NCI-H526 (cell line): ENCODE measurements at regions not wholly inside any gene's neighbourhood (a gene's known extent, or its start where the extent isn't known, plus 50 kb on each side); places are given as distances from the start of the nearest gene placed in this dataset.

Experiments
- DNase-seq, 2 experiments: peaks; one replicate each; lab custom pipeline; 2025; lab: John Stamatoyannopoulos, UW

DNA sequence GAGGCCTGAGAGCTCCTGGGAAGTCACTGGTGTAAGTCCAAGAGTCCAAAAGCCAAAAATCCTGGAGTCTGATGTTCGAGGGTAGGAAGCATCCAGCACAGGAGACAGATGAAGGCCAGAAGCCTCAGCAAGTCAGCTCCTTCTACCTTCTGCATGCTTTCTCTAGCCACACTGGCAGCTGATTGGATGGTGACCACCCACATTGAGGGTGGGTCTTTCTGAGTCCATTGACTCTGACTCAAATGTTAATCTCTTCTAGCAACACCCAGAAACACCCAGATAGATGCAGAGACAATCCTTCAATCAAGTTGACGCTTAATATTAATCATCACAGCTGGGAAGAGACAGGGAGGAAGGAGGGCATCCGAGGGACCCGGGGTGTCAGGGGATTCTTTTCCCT is 305.8 kb downstream of the AACS start:
- DNase-seq: no peak

GRCh38 chr12:125372085-125372484 is 306.9 kb downstream of the AACS start:
- DNase-seq: no peak

- DNase-seq: no peak
These were observed 308.1 kb downstream of the AACS start for GRCh38 chr12:125373375-125373774.

- DNase-seq: no peak
These were observed 311.2 kb downstream of the AACS start for GRCh38 chr12:125376422-125376821.

DNA sequence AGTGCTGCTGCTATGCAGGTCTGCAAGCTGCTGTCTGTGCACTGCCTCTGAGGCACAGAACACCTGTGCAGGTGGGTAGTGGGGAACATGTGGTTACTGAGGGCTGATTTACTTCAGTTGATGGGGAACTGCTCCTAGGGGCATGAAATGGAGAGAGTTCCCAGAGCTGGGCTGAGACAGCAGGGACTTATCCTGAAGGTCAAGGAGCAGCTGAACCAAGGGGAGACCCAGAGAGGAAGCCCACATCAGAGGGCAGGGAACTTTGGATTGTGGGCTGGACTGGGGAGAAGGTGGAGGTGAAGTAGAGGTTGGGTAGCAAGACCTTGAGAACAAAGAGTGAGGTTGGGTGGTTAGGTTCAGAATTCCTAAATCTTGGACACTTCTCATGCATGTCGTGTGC is 311.9 kb downstream of the AACS start:
- DNase-seq: no peak

DNA sequence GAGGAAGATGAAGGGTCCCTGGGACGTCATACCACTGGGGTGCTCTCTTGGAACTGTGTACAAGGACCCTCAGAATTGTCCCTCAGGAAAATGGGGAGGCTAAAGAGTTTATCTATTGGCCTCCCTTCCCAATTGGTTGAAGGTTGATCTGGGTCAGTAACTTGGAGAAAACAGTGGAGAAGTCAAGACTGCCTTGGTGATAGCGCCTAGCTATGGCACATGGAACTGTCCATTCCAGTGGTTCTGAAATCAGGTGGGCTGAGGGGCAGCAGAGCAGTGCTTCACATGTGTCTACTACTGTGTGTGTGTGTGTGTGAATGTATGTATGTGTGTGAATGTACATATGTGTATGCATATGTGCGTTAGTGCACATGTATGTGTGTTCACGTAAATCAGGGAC is 316.1 kb downstream of the AACS start:
- no peak for DNase-seq

GRCh38 chr12:125382926-125383325 is 317.7 kb downstream of the AACS start:
- no peak for DNase-seq

GRCh38 chr12:125386652-125387051 is 321.4 kb downstream of the AACS start:
- no peak for DNase-seq

DNA sequence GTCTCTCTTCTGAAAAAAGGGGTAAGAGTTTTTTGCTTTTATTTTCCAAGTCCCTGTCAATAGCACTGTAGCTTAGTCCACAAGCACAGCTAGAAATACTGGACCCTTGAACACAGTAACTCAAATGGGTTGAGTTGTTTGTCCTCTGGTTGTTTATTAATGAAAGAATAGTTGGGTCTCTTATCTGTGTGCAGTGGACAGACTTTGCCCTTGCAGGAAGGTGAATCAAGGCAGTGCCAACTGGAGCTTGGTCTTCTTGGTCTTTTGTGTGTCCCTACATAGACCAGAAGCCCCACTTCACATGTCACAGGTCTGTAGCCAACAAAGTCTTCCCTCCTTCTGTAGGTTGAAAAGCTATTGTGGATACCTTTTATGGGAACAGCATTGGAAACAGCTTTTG is 322.0 kb downstream of the AACS start:
- no peak for DNase-seq

- DNase-seq: no peak
These were observed 323.9 kb downstream of the AACS start for GRCh38 chr12:125389061-125389697.

- no peak for DNase-seq
These were observed 328.3 kb downstream of the AACS start for GRCh38 chr12:125393569-125393968.

DNA sequence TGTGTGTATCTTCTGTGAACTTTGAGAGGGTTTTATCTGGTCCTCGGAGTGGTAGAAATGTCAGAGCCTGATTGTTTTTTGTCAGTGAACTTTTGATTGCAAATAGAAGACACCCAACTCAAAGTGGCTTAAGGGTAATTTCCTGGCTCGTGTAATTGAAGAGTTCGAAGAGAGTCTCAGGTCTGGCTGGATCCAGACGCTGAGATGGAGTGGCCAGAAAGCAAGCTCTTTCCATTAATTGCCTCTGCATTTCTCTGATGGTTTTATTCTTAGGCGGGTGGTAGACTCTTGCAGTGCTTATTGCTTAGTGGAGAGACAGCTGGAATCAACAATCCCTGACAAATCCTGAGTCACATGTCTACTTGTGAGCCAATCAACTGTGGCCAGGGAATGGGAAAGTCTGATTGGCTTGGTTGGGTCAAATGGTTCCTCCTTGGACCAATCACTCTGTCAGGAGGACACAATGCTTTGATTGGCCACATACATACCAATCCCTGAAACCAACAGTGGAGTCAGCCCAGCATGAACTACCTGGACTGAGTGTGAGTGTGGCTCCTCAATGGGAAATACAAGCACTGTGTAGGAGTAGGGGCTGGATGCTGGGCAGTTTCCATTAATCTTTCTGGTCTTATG is 330.5 kb downstream of the AACS start:
- DNase-seq: no peak

- DNase-seq: no peak
These were observed 334.3 kb downstream of the AACS start for GRCh38 chr12:125399489-125399888.

DNA sequence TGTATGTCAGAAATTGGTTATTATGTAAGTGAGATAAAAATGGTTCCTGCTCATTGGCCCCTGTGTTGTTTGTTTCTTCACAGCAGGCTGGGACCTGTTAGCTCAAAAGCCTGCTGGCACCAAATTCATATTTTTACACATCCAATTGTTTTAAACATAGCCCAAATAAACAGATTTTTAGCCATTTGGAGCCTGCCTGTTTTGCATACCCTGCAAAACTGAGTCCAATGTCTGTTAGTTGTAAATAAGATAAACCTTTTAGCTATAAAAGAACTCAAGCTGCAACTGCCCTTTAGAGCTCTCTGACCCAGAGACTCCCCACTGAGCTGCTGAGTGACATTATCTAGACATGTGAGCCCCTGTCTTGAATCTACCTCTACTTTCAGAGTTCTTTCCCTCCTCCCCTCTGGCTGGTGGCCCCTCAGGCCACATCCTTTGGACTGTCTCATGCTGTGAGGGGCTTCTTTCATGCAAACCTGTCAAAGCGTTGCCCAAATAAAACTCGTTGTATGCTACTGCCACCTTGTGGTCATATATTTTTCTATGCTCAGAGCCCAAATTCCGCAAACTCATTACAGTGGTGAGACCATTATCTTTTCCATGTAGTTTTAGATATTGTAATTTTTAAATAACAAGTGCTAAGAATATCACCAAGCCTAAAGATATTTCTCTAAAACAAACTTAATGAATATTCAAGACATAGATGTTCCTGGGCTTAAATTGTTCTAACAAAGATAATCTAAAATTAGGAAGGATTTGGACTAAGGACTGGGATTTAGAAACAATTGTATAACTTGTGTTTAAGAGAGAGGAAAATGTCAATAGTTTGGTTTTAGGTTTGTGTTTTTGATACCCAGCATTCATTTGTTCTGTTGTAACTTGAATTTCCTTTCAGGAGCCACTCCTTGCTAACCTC is 337.9 kb downstream of the AACS start:
- peak in 1 of 2 experiments; percentile 48 for DNase-seq

GRCh38 chr12:125403843-125404242 is 338.6 kb downstream of the AACS start:
- no peak for DNase-seq

DNA sequence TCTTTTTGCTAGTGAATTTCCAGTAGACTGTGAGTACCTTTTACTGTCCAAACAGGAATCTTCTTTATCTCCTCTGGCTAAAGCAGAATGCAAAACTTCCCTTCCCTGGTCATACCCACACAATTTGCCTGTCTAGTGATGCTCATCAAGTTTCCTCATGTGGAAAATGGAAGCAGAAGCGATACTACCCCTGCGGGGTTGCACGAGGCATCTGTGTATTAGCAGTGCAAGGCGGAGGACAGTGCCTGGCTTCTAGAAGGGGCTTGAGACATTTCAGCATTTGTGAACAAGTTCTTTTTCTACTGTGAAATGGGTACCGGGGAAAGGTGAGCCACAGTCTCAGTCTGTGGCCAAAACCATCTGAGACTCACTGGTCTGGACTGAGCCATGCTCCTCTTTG is 340.9 kb downstream of the AACS start:
- DNase-seq: peak; percentile 46 to 58

DNA sequence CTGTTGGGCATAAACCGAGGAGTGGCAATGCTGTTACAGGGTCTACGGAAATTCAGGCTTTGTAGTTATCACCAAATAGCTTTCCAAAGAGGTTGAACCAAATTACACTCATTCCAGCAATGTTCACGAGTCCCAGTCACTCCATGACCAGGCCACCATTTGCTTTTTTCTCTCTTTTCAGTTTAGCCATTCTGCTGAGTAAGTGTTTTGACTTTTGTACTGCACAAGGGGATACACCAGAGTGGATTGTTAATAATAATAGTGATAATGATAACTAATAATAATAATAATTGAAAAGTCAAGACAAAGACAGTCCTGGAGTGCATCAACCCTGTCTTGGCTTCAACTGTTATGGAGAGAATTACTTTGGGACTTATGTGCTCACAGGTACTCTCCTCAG is 343.5 kb downstream of the AACS start:
- no peak for DNase-seq

DNA sequence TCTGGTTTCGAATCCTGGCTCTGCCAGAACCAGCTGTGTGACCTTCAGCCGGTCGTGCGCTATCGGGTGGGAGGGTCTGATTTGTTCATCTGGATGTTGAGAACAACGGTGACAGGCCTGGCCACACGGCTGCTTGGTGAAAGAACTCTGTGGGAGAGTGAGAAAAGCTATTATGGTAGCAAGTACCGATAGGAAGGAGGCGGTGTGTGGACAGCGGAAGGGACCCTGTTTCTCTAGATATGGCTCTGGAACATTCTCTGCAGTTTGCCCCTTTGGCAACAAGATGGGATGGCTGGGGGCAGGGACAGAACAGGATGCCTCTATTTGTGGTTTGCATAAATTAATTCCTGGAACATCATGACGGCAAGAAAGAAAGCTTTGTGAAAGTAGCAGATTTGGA is 347.3 kb downstream of the AACS start:
- DNase-seq: no peak

DNA sequence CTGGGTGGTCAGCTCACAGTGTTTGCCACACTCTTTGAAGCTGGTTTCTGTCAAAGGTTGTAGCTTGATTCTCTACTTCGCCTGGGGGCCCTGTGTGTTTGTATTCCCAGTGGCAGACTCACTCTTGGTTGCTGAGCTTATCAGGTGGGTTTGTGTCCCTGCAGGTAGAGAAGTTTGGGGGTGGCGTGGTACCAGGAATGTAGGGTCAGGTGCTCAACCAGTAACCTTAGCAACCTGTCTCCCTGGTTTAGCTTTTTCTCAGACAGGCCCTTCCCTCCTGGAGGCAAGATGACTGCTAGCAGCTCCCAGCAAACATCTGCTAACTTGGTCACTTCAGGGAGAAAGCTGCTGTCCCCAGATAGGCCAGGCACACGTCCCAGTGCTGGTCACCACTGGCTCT is 352.2 kb downstream of the AACS start:
- DNase-seq: no peak

DNA sequence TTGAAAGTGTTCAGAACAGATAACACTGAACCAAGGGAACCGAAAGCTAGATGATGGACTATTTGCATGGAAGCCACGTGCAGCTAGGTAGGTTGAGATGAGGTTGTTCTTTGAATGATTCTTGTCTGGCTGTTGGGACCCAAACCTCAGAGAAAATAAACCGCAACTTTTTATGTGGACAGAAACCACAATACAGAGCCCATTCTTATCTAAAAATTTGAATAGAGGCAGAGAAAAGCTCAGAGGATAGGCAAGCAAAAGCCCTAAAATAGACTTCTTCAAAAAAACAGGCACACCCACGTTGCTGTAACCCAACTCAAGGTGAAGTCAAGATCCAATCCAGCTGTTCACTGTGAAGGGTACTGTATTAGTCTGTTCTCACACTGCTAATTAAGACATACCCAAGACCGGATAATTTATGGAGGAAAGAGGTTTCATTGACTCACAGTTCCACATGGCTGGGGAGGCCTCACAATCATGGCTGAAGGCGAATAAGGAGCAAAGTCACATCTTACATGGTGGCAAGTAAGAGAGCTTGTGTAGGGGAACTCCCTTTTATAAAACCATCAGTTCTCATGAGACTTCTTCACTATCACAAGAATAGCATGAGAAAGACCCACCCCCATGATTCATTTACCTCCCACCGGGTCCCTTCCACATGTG is 353.8 kb downstream of the AACS start:
- no peak for DNase-seq

GRCh38 chr12:125424909-125425308 is 359.7 kb downstream of the AACS start:
- DNase-seq: no peak

- no peak for DNase-seq
These were observed 366.3 kb downstream of the AACS start for GRCh38 chr12:125431516-125431915.

- no peak for DNase-seq
These were observed 368.9 kb downstream of the AACS start for GRCh38 chr12:125434131-125434530.
